Peyer's patch (tissue), 4 donors: ENCODE measurements at regions not wholly inside any gene's neighbourhood (a gene's known extent, or its start where the extent isn't known, plus 50 kb on each side); places are given as distances from the start of the nearest gene placed in this dataset.

ENCODE experiments used
- DNase-seq, 3 donors: peaks; one replicate each; pipeline ENCODE4 v3.0.0-alpha.2; 2017 to 2019
- H3K27ac ChIP-seq, 4 donors: fragments of 200-600 bp; sonication (generic); one replicate each; pipeline ENCODE4 v1.5.1; 2016 to 2019
- H3K27me3 ChIP-seq, 2 donors: fragments of 200-600 bp; sonication (generic); one replicate each; pipeline ENCODE4 v1.5.1; 2019
- H3K36me3 ChIP-seq, 3 donors: fragments of 200-600 bp; sonication (generic); one replicate each; pipeline ENCODE4 v1.5.1; 2016 to 2019
- H3K4me1 ChIP-seq, 4 donors: fragments of 200-600 bp; sonication (generic); one replicate each; pipeline ENCODE4 v1.5.1; 2016 to 2019
- H3K4me3 ChIP-seq, 4 donors: fragments of 200-600 bp; sonication (generic); 1 replicate in 3 of 4; 2 replicates in 1 of 4; pipeline ENCODE4 v1.5.1; 2016 to 2019; ENCODE audit warnings: mild to moderate bottlenecking in 1 of 4
- H3K9me3 ChIP-seq, 4 donors: fragments of 200-600 bp; sonication (generic); one replicate each; pipeline ENCODE4 v1.5.1; 2016 to 2019; ENCODE audit warnings: mild to moderate bottlenecking in 1 of 4
- POLR2A ChIP-seq, 2 donors: fragments of 450-650 bp; IDR thresholded peaks; one replicate each; pipeline ENCODE4 v1.5.1; 2017; ENCODE audit warnings: antibody characterized with exemption in 2 of 2, mild to moderate bottlenecking in 2 of 2, moderate library complexity in 2 of 2
- TF ChIP-seq, protein P1 (sequence below), 6 experiments: fragments of 450-650 bp in 4 of 6; fragments of 200-600 bp in 2 of 6; sonication (generic) in 1 of 6; IDR thresholded peaks; one replicate each; pipeline ENCODE4 v1.5.1; 2017 to 2019; ENCODE audit warnings: antibody characterized with exemption in 6 of 6, mild to moderate bottlenecking in 3 of 6, moderate library complexity in 1 of 6

DNA sequence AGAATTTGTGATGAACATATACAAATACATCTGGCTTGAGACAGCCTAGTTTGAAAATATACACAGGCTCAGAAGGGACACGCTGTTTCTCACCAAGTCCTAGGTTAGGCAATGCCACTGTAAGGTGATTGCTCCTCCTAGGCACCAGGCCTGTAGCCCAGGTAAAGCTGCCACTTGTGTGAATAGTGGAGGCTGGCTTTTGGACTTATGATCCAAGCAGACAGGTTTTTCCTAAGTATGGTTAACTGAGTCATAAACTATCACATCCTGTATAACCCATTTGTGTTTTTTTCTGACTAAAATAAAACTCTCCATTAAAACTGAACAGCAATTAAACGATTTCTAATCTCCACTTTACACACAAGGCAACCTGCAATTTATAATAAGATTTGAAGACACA lies 81.0 kb downstream of the SEMA4F start:
- no peak for DNase-seq
- TF ChIP-seq POLR2A (IDR thresholded peaks at IDR 0.05) = no peak
- TF ChIP-seq, protein P1, sequence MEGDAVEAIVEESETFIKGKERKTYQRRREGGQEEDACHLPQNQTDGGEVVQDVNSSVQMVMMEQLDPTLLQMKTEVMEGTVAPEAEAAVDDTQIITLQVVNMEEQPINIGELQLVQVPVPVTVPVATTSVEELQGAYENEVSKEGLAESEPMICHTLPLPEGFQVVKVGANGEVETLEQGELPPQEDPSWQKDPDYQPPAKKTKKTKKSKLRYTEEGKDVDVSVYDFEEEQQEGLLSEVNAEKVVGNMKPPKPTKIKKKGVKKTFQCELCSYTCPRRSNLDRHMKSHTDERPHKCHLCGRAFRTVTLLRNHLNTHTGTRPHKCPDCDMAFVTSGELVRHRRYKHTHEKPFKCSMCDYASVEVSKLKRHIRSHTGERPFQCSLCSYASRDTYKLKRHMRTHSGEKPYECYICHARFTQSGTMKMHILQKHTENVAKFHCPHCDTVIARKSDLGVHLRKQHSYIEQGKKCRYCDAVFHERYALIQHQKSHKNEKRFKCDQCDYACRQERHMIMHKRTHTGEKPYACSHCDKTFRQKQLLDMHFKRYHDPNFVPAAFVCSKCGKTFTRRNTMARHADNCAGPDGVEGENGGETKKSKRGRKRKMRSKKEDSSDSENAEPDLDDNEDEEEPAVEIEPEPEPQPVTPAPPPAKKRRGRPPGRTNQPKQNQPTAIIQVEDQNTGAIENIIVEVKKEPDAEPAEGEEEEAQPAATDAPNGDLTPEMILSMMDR (IDR thresholded peaks at IDR 0.05) = no peak

DNA sequence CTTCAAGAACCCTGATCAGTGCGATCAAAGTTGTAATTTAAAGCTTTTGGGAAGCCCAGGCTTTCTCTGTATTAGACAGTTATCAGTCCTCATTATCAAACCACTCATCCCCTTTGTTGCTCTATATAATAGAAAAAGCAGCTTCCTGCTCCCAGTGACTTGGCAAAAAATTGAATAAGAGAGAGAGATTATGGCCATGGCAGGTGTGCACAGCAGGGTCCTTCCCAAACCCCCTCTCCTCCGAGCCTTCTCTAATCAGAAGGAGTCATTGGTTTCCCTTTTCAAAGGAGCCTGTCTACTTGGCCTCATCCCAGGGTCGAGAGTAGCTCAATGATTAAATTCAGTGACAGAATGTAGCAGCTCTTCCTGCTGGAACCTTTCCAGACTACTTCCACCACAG lies 81.5 kb downstream of the SEMA4F start:
- no peak for DNase-seq
- TF ChIP-seq, protein P1 (IDR thresholded peaks at IDR 0.05) = no peak
- no peak for TF ChIP-seq POLR2A (IDR thresholded peaks at IDR 0.05)
- H3K4me1 ChIP-seq = no peaks in the 10 kb centered on the region
- no peak overlapping the region for H3K4me3 ChIP-seq
- no peaks in the 10 kb centered on the region for H3K27me3 ChIP-seq
- H3K27ac ChIP-seq = no peak overlapping the region
- peaks cover 0 to 7% (median 0%) of the 10 kb centered on the region in 4 donors for H3K9me3 ChIP-seq
- H3K36me3 ChIP-seq = no peaks in the 10 kb centered on the region

More for the DNA sequence above, 81.0 kb downstream of the SEMA4F start:
- no peak overlapping the region for H3K27ac ChIP-seq
- H3K4me1 ChIP-seq = no peaks in the 10 kb centered on the region
- no peak overlapping the region for H3K4me3 ChIP-seq
- peaks cover 0 to 7% (median 0%) of the 10 kb centered on the region in 4 donors for H3K9me3 ChIP-seq
- no peaks in the 10 kb centered on the region for H3K27me3 ChIP-seq
- H3K36me3 ChIP-seq = no peaks in the 10 kb centered on the region

DNA sequence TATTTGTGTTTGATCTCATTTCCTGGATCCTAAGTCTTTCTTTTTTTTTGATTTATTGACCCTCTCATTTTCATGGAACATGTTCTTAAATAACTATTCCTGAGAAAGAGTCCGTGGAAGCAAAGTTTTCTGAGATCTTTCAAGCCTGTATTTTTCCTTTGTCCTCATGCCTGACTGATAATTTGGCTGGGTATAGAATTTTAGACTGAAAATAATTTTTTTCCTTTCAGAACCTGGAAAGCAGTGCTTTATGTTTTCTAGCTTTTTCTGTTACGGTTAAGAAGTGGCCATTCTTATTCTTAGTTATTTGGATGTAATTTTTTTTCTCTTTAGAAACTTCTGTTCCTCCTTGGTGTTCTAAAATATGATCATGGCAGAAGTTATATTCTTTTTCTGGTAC lies 82.5 kb downstream of the SEMA4F start:
- peaks cover 0 to 9% (median 0%) of the 10 kb centered on the region in 4 donors for H3K4me1 ChIP-seq
- no peak for DNase-seq
- TF ChIP-seq, protein P1 (IDR thresholded peaks at IDR 0.05) = no peak
- TF ChIP-seq POLR2A (IDR thresholded peaks at IDR 0.05) = no peak
- H3K36me3 ChIP-seq = no peaks in the 10 kb centered on the region
- no peak overlapping the region for H3K4me3 ChIP-seq
- H3K27ac ChIP-seq = no peak overlapping the region
- H3K27me3 ChIP-seq = no peaks in the 10 kb centered on the region
- peaks cover 0 to 7% (median 0%) of the 10 kb centered on the region in 4 donors for H3K9me3 ChIP-seq

DNA sequence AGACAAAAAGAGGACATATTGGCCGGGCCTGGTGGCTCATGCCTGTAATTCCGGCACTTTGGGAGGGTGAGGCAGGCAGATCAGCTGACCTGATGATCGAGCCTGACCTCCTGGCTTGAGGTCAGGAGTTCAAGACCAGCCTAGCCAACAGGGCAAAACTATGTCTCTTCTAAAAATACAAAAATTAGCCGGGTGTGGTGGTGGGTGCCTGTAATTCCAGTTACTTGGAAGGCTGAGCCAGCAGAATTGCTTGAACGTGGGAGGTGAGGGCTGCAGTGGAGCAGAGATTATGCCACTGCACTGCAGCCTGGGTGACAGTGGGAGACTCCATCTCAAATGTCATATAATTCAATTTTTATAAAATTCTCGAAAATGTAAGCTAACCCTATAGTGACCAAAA lies 84.5 kb downstream of the SEMA4F start:
- Histone ChIP-seq H3K9me3 (peaks cover 0 to 7% (median 0%) of the 10 kb centered on the region in 4 donors), H3K36me3 (no peaks in the 10 kb centered on the region), H3K27me3 (no peaks in the 10 kb centered on the region), H3K4me3 (no peak overlapping the region), H3K27ac (no peak overlapping the region), H3K4me1 (peaks cover 0 to 10% (median 0%) of the 10 kb centered on the region in 4 donors)
- no peak for TF ChIP-seq POLR2A (IDR thresholded peaks at IDR 0.05)
- TF ChIP-seq, protein P1 (IDR thresholded peaks at IDR 0.05) = no peak
- no peak for DNase-seq

DNA sequence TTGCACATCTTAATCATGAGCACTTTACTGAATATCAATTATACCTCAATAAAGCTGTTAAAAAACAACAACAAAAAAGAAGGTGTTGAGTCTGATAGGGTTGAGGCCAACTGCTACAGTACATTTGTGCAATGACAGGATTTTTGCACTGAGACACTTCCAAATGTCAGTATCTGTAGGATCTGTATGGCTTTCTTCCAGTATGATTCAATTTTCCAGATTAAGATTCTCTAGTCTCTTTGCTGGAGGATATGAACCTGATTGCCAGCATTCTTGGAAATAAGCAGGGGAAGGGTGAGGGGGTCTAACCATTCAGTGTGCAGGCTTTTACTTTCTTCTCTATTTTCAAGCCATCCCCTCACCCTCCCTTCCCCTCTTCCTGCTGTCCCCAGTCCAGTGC lies 85.1 kb downstream of the SEMA4F start:
- Histone ChIP-seq H3K9me3 (peaks cover 0 to 7% (median 0%) of the 10 kb centered on the region in 4 donors), H3K4me1 (peaks cover 0 to 10% (median 0%) of the 10 kb centered on the region in 4 donors), H3K4me3 (no peak overlapping the region), H3K36me3 (no peaks in the 10 kb centered on the region), H3K27ac (no peak overlapping the region), H3K27me3 (no peaks in the 10 kb centered on the region)
- no peak for DNase-seq
- no peak for TF ChIP-seq POLR2A (IDR thresholded peaks at IDR 0.05)
- TF ChIP-seq, protein P1 (IDR thresholded peaks at IDR 0.05) = no peak

DNA sequence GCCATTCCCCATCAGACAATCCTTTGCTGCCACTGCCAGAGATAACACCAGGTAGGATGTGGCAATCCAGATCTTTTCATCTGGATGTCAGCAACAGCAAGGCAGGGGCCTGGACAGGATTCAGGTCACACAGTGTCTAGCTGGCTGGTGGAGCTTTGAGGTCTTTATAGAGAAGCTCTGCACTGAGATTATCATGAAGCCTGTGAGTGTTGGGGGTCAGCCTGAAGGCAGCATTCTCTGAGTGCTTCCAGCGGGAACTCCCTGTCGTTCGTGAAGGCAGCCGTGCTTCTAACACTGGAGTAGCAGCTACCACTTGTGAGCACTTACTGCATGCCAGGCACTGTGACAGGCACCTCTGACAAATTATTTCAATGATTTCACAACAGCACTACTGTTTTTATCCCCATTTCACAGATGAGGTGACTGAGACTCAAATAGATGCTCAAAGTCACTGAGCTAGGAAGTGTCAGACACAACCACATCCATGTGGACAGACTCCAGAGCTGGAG lies 85.7 kb downstream of the SEMA4F start:
- no peaks in the 10 kb centered on the region for H3K36me3 ChIP-seq
- H3K9me3 ChIP-seq = peaks cover 0 to 7% (median 0%) of the 10 kb centered on the region in 4 donors
- H3K4me3 ChIP-seq = no peak overlapping the region
- H3K4me1 ChIP-seq = peaks cover 0 to 10% (median 0%) of the 10 kb centered on the region in 4 donors
- DNase-seq = no peak
- H3K27ac ChIP-seq = no peak overlapping the region
- H3K27me3 ChIP-seq = no peaks in the 10 kb centered on the region
- no peak for TF ChIP-seq POLR2A (IDR thresholded peaks at IDR 0.05)
- TF ChIP-seq, protein P1 (IDR thresholded peaks at IDR 0.05) = no peak
